Activated T-cell treated with anti-CD3 and anti-CD28 coated beads for 1 hour (primary cell): ENCODE measurements at regions not wholly inside any gene's neighbourhood (a gene's known extent, or its start where the extent isn't known, plus 50 kb on each side); places are given as distances from the start of the nearest gene placed in this dataset.

ENCODE experiments used
- DNase-seq: peaks from one replicate; pipeline ENCODE4 v3.0.0-alpha.2; 2020; ENCODE audit warnings: low read depth

- no peak for DNase-seq
These were observed 51.9 kb upstream of the USP47 start for GRCh38 chr11:11789735-11790369.

DNA sequence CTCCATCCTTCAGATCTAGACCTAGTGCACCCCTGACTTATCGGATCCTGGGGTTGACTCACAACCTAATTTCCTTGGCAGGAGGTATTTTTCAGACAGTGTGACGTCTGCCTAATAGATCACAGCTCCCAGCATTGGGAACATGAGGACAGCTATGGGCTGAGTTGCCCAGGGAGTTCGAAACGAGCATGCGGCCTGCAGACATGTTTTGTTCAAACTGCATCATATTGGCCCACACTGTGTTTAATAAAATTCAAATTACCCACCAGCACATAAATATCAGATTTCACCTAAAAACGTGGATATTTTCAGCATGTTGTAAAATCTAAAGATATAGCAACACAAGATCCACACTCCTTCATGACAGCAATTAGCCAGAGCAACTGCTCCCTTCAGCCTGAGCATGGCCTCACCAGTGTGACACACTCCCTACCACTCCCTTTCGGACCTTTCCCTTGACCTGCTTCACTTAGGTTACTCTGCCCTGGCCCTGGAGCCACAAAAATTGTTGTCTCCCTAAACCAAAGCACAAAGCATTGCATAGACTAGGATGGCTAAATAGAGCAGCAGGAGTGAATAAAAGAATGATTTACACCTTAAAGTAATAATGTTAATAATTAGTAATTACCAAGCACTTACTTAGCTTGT is 53.6 kb upstream of the USP47 start:
- no peak for DNase-seq

GRCh38 chr11:11787305-11788062 is 54.3 kb upstream of the USP47 start:
- DNase-seq: peak; percentile 68

DNA sequence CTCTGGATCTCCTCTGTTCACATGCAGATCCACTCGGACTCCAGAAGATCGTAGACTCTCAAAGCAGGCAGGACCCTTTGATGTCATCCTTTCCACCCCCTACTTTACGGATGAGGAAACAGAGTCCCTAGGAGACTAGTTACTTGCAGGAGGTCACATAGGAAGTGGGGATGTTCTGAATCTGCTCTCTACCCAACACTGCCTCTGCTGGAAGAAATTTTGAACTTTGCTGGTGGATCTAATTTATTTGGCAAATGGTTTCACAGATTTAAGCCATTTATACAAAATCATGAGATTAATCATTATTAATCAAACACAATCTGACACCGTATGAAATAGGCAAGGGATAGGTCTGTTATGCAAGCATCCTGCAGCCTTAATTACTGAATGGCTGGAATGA is 55.0 kb upstream of the USP47 start:
- no peak for DNase-seq

GRCh38 chr11:11786234-11786633 is 55.5 kb upstream of the USP47 start:
- no peak for DNase-seq

GRCh38 chr11:11782532-11783110 is 59.2 kb upstream of the USP47 start:
- no peak for DNase-seq

- DNase-seq: no peak
These were observed 60.9 kb upstream of the USP47 start for GRCh38 chr11:11780858-11781257.

GRCh38 chr11:11779975-11780374 is 61.8 kb upstream of the USP47 start:
- no peak for DNase-seq

DNA sequence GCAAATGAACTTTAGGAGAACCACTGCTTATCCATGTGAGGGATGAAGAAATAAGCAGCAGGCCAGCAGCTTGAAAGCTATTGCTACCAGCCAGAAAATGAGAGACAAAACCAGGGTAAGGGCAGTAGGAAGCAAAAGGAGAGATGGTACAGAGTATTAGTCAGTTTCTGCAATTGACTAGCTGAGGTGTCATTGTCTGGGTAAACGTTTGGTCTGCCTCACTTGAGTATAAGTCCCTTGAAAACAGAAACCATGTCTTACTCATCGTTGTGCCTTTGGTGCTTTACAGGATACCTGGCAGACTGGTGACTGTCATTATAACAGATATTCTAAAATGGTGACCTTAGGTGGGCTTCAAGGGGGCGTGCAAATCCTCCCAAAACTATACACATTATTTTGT is 63.9 kb upstream of the USP47 start:
- DNase-seq: no peak

GRCh38 chr11:11776714-11777113 is 65.1 kb upstream of the USP47 start:
- DNase-seq: no peak

DNA sequence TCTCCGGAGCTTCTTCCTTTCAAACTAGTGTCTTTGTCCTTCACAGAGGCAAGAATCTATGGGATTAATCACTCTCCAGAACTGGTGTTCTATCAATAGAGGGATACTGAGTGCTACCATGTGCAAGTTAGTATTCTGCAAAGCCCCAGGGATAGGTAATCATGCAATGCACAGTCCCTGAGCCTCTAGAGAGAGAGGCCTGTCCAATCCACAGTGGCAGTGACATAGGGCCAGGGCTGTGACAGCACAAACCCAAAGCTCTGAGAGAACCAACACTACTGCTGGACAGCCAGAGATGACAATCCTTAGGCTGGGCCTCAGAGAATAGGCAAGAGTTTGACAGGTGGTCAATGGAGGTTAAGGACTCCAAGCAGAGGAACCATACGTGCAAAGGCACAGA is 66.8 kb upstream of the USP47 start:
- DNase-seq: no peak

GRCh38 chr11:11772865-11773515 is 68.8 kb upstream of the USP47 start:
- no peak for DNase-seq

GRCh38 chr11:11770921-11771486 is 70.8 kb upstream of the USP47 start:
- DNase-seq: no peak

- no peak for DNase-seq
These were observed 71.5 kb upstream of the USP47 start for GRCh38 chr11:11770296-11770695.

GRCh38 chr11:11769782-11770181 is 72.0 kb upstream of the USP47 start:
- DNase-seq: no peak

DNA sequence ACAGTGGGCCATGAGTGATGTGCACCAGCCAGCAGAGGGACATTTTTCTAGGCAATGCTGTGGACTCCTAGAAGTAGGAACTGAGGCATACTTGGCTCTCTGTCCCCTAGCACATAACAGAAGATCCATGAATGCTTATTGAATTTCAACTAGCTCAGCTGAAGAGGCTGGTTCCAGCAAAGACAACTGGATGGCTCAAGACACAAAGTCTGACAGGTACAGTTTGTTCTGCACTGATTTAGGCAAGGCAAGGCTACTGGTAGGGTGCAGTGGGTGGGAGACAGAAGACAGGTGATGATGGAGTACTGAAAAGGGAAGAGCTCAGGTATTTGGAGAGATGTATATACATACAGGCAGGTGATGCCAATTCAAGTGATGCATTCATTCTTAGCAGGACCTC is 72.4 kb upstream of the USP47 start:
- DNase-seq: no peak

- DNase-seq: no peak
These were observed 77.4 kb upstream of the USP47 start for GRCh38 chr11:11764423-11764803.

- no peak for DNase-seq
These were observed 77.9 kb upstream of the USP47 start for GRCh38 chr11:11763796-11764422.

- no peak for DNase-seq
These were observed 80.9 kb upstream of the USP47 start for GRCh38 chr11:11760838-11761237.

DNA sequence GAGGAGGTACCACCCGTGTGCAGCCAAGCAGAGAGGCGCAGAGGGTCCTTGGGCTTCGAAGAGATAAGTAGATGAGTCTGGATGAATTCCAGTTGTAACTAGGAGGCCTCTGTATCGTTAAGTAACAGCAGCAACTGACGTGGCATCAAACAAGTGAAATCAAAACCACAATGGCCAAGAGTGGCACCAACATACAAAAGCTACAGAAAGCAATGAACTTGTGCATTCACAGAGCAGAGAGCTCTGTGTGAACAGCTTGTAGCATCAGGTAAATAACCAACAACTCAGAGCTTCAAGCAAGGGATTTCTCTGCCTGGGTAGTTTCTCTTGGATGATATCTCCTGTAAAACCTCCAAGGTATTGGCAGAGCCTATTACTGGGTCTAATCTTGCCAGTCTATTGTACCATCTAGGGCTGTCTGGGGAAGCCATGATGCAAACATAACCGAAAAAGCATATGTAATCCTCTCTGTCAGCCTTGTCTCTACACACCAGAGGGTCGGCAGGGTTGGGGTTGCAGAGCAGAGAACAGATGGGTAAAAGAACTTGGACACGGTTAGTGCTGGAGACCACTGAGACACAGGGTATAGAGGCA is 83.1 kb upstream of the USP47 start:
- no peak for DNase-seq

DNA sequence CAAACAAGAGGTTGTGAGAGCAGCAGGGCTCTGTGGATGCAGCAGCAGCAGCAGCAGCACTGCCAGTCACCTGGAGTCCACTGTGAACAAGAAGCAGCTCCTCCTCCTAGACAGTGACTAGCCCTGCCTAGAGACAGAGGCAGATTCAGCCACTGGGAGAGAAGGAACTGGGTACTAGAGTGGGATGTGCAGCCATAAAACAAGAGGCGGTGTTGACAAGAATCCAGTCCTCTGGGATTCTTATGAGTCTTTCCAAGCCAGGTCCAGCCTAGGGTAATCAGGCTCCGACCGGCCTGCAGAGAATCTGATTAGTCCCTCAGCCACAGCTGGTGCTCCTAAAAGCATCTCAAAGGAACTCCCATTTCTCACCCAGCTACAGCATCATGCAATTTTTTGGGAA is 83.9 kb upstream of the USP47 start:
- DNase-seq: no peak
